Neural progenitor cell (in vitro differentiated cells): ENCODE measurements at regions not wholly inside any gene's neighbourhood (a gene's known extent, or its start where the extent isn't known, plus 50 kb on each side); places are given as distances from the start of the nearest gene placed in this dataset.

Experiments
- DNase-seq: peaks from one replicate; pipeline ENCODE4 v3.0.0-alpha.2; 2016; ENCODE audit warnings: low spot score
- H2AFZ ChIP-seq: fragments of 200-600 bp; sonication (generic); replicated peaks from 2 replicates; pipeline ENCODE4 v1.6.1; 2016; ENCODE audit warnings: antibody characterized with exemption
- H3F3A ChIP-seq: fragments of 200-600 bp; sonication (generic); 2 replicates; pipeline ENCODE4 v1.6.1; 2016; ENCODE audit warnings: antibody characterized with exemption, low read depth
- H3K27ac ChIP-seq: fragments of 200-600 bp; sonication (generic); 2 replicates; pipeline ENCODE4 v1.5.1; 2016; ENCODE audit warnings: mild to moderate bottlenecking
- H3K27me3 ChIP-seq: fragments of 200-600 bp; sonication (generic); 2 replicates; pipeline ENCODE4 v1.6.1; 2016; ENCODE audit warnings: mild to moderate bottlenecking, moderate library complexity
- H3K36me3 ChIP-seq: fragments of 200-600 bp; sonication (generic); 2 replicates; pipeline ENCODE4 v1.5.1; 2016
- H3K4me1 ChIP-seq: fragments of 200-600 bp; sonication (generic); 2 replicates; pipeline ENCODE4 v1.6.1; 2016; ENCODE audit warnings: mixed run types
- H3K4me2 ChIP-seq: fragments of 200-600 bp; sonication (generic); 2 replicates; pipeline ENCODE4 v1.6.1; 2016
- H3K4me3 ChIP-seq: fragments of 200-600 bp; sonication (generic); 2 replicates; pipeline ENCODE4 v1.5.1; 2016
- H3K79me2 ChIP-seq: fragments of 200-600 bp; sonication (generic); 2 replicates; pipeline ENCODE4 v1.6.1; 2016; ENCODE audit warnings: low read depth
- H3K9ac ChIP-seq: fragments of 200-600 bp; sonication (generic); 2 replicates; pipeline ENCODE4 v1.6.1; 2016
- H3K9me3 ChIP-seq: fragments of 200-600 bp; sonication (generic); 2 replicates; pipeline ENCODE4 v1.5.1; 2016; ENCODE audit warnings: low read depth
- H4K20me1 ChIP-seq: fragments of 200-600 bp; sonication (generic); 2 replicates; pipeline ENCODE4 v1.6.1; 2016; ENCODE audit warnings: low read depth
- H3K27ac Mint-ChIP-seq: 3 replicates; pipeline ENCODE4 v1.8.0; 2021; ENCODE audit warnings: mixed read lengths
- H3K27me3 Mint-ChIP-seq: 2 replicates; pipeline ENCODE4 v1.8.0; 2022; ENCODE audit warnings: low read depth, mild to moderate bottlenecking, inconsistent platforms, moderate library complexity, mixed read lengths; ENCODE audit not compliant: insufficient read depth
- H3K36me3 Mint-ChIP-seq: 3 replicates; pipeline ENCODE4 v1.8.0; 2021; ENCODE audit warnings: mixed read lengths
- H3K4me1 Mint-ChIP-seq: 3 replicates; pipeline ENCODE4 v1.8.0; 2021; ENCODE audit warnings: mixed read lengths
- H3K4me3 Mint-ChIP-seq: 3 replicates; pipeline ENCODE4 v1.8.0; 2021; ENCODE audit warnings: mild to moderate bottlenecking, moderate library complexity, mixed read lengths
- H3K9me3 Mint-ChIP-seq: 3 replicates; pipeline ENCODE4 v1.8.0; 2020; ENCODE audit warnings: mixed read lengths
- EZH2 ChIP-seq: fragments of 200-600 bp; sonication (generic); IDR thresholded peaks from 2 replicates; pipeline ENCODE4 v1.6.1; 2017; ENCODE audit warnings: antibody characterized with exemption, mild to moderate bottlenecking, moderate library complexity
- EZH2phosphoT487 ChIP-seq: fragments of 200-600 bp; sonication (generic); IDR thresholded peaks from 2 replicates; pipeline ENCODE4 v1.6.1; 2017; ENCODE audit warnings: antibody characterized with exemption
- TF ChIP-seq, protein P1 (sequence below): fragments of 200-600 bp; sonication (generic); IDR thresholded peaks from 2 replicates; pipeline ENCODE4 v1.5.1; 2017; ENCODE audit warnings: antibody characterized with exemption, mild to moderate bottlenecking

- Mint-ChIP-seq H3K27me3 (no peaks in the 10 kb centered on the region), H3K4me1 (peaks cover 2% of the 10 kb centered on the region), H3K4me3 (no peak overlapping the region), H3K27ac (no peak overlapping the region), H3K36me3 (no peaks in the 10 kb centered on the region), H3K9me3 (peaks cover 8% of the 10 kb centered on the region)
- H3K4me2 ChIP-seq: no peak overlapping the region
- no peaks in the 10 kb centered on the region for H3K27me3 ChIP-seq
- no peaks in the 10 kb centered on the region for H3K4me1 ChIP-seq
- H3K9ac ChIP-seq: no peak overlapping the region
- H3K36me3 ChIP-seq: no peaks in the 10 kb centered on the region
- TF ChIP-seq EZH2: no peak
- TF ChIP-seq, protein P1, sequence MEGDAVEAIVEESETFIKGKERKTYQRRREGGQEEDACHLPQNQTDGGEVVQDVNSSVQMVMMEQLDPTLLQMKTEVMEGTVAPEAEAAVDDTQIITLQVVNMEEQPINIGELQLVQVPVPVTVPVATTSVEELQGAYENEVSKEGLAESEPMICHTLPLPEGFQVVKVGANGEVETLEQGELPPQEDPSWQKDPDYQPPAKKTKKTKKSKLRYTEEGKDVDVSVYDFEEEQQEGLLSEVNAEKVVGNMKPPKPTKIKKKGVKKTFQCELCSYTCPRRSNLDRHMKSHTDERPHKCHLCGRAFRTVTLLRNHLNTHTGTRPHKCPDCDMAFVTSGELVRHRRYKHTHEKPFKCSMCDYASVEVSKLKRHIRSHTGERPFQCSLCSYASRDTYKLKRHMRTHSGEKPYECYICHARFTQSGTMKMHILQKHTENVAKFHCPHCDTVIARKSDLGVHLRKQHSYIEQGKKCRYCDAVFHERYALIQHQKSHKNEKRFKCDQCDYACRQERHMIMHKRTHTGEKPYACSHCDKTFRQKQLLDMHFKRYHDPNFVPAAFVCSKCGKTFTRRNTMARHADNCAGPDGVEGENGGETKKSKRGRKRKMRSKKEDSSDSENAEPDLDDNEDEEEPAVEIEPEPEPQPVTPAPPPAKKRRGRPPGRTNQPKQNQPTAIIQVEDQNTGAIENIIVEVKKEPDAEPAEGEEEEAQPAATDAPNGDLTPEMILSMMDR: peak; percentile 89
- peak; percentile 76 for DNase-seq
- no peaks in the 10 kb centered on the region for H3F3A ChIP-seq
- H3K9me3 ChIP-seq: no peaks in the 10 kb centered on the region
- H3K27ac ChIP-seq: no peak overlapping the region
- H3K4me3 ChIP-seq: no peak overlapping the region
- H3K79me2 ChIP-seq: no peaks in the 10 kb centered on the region
- H2AFZ ChIP-seq: no peak overlapping the region
- H4K20me1 ChIP-seq: no peaks in the 10 kb centered on the region
Measured at GRCh38 chr13:23020246-23020843, 160.4 kb upstream of the SGCG start.

DNA sequence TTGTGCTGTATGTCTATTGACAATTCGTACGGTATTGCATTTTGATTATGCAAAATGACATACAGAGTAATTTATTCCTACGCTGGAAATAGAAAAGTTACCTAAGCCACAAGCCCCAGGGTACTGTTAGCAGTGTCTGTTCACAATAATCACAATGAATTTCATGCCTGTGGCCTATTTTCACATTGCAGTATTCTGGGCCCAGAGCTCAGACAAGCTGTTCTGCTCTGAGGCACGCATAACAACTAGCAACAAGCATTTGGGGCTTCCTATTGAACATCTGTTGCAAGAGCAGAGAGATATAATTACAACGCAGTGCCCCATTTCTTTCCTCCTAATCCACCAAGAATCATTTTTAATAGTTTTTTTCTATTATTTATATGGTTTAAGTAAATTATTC is 158.9 kb upstream of the SGCG start:
- H3K4me1 ChIP-seq: no peaks in the 10 kb centered on the region
- H2AFZ ChIP-seq: no peak overlapping the region
- Mint-ChIP-seq H3K27ac (no peak overlapping the region), H3K36me3 (no peaks in the 10 kb centered on the region), H3K4me3 (no peak overlapping the region), H3K9me3 (peaks cover 2% of the 10 kb centered on the region), H3K4me1 (peaks cover 6% of the 10 kb centered on the region), H3K27me3 (no peaks in the 10 kb centered on the region)
- H3K4me3 ChIP-seq: no peak overlapping the region
- H3K9ac ChIP-seq: no peak overlapping the region
- TF ChIP-seq EZH2phosphoT487 (no peak), EZH2 (no peak)
- TF ChIP-seq, protein P1: no peak
- no peaks in the 10 kb centered on the region for H4K20me1 ChIP-seq
- H3K9me3 ChIP-seq: no peaks in the 10 kb centered on the region
- no peaks in the 10 kb centered on the region for H3K27me3 ChIP-seq
- no peaks in the 10 kb centered on the region for H3K36me3 ChIP-seq
- no peak for DNase-seq
- no peaks in the 10 kb centered on the region for H3F3A ChIP-seq
- no peak overlapping the region for H3K4me2 ChIP-seq
- no peaks in the 10 kb centered on the region for H3K79me2 ChIP-seq
- no peak overlapping the region for H3K27ac ChIP-seq

DNA sequence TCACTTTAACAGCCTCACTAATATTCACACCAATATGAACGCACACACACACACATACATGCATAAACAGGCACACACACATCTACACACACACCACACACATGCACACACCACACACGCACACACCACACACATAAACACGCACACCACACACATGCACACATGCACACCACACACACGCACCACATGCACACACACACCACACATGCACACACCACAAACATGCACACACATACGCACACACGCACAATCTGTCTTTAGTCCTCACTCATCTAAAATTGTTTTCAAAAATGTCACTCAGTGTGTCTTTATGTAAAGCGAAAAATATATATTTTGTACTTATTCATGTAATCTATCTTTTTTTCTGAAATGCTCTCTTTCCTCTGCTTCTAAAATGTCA is 158.1 kb upstream of the SGCG start:
- Histone ChIP-seq H3K27ac (no peak overlapping the region), H3K4me3 (no peak overlapping the region), H4K20me1 (no peaks in the 10 kb centered on the region), H3K4me2 (no peak overlapping the region), H3K9me3 (no peaks in the 10 kb centered on the region), H3K4me1 (no peaks in the 10 kb centered on the region), H2AFZ (no peak overlapping the region), H3K36me3 (no peaks in the 10 kb centered on the region), H3F3A (no peaks in the 10 kb centered on the region), H3K79me2 (no peaks in the 10 kb centered on the region), H3K27me3 (no peaks in the 10 kb centered on the region), H3K9ac (no peak overlapping the region)
- no peak for DNase-seq
- Mint-ChIP-seq H3K36me3 (no peaks in the 10 kb centered on the region), H3K27ac (peak overlapping the region; percentile 25), H3K9me3 (no peaks in the 10 kb centered on the region), H3K27me3 (no peaks in the 10 kb centered on the region), H3K4me1 (peaks cover 6% of the 10 kb centered on the region), H3K4me3 (no peak overlapping the region)
- TF ChIP-seq, protein P1: no peak
- TF ChIP-seq EZH2phosphoT487 (no peak), EZH2 (no peak)
